SK-N-MC (cell line): ENCODE measurements at regions not wholly inside any gene's neighbourhood (a gene's known extent, or its start where the extent isn't known, plus 50 kb on each side); places are given as distances from the start of the nearest gene placed in this dataset.

Source experiments
- EZH2 ChIP-seq: fragments of 200-600 bp; sonication (generic); IDR thresholded peaks from one replicate; pipeline ENCODE4 v1.6.1; 2017; ENCODE audit warnings: antibody characterized with exemption
- FOXP2 ChIP-seq: optimal IDR thresholded peaks from 2 replicates; pipeline ENCODE3; 2011; ENCODE audit warnings: mild to moderate bottlenecking, moderate library complexity; ENCODE audit not compliant: insufficient read depth; ENCODE audit errors: extremely low read length, control extremely low read depth
- POLR2AphosphoS5 ChIP-seq: IDR thresholded peaks from 2 replicates; pipeline ENCODE4 v1.6.1; 2012; ENCODE audit warnings: mild to moderate bottlenecking, low read depth, low read length, borderline replicate concordance

DNA sequence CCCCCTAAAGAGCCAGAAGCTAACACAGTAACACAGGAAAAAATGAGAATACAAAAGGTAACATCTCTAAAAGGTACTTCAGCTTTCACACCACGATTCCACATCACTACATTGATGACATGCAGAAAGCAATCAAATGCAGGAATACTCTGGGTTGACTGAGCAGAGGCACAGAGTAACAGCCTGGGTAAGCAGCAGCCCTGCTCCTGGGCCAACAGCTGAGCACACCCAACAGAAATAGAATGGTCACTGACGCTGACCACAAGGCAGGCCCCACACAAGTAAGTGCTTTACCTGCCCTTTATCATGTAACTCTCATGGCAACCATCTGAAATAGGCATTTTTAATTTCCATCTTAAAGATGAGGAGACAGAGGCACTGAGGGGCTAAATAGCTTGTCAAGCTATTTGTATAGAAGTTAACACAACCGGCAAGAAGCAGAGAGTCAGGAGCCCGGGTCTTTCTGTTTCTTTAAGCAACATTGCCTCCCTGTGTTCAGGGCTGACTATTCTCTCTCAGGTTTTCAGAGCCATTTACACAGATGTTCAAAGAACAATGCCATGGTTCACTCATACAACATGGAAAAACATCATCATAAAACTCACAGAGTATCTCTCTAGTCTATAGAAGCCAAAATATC, 168.9 kb downstream of the ZNF674 start:
- TF ChIP-seq POLR2AphosphoS5 (no peak), EZH2 (no peak), FOXP2 (no peak)
